Naive thymus-derived CD4-positive, alpha-beta T cell (primary cell): ENCODE measurements at regions not wholly inside any gene's neighbourhood (a gene's known extent, or its start where the extent isn't known, plus 50 kb on each side); places are given as distances from the start of the nearest gene placed in this dataset.
A peak's percentile ranks its signal among the peaks of the same experiment; 100 is the strongest.

ENCODE experiments used
- ATAC-seq: fragments of 150-1000 bp; cut with Tn5 transposase; 2 replicates; pipeline ENCODE4 v1.10.0; 2021; ENCODE audit warnings: mild to moderate bottlenecking, moderate library complexity
- CTCF ChIA-PET: fragments of 350-600 bp; sonication (Branson Sonifier 250); formaldehyde crosslinking; loops from one replicate; lab custom pipeline; 2021; ENCODE audit warnings: antibody characterized with exemption; lab: Charles Lee
- POLR2A ChIA-PET: fragments of 350-600 bp; sonication (Branson Sonifier 250); formaldehyde crosslinking; loops from one replicate; lab custom pipeline; 2021; ENCODE audit warnings: antibody characterized with exemption, inconsistent platforms; lab: Charles Lee
- DNase-seq, 9 donors: peaks; one replicate each; pipeline versions ENCODE4 v3.0.0 to v3.0.0-alpha.2; 2020 to 2022; ENCODE audit warnings: mixed read lengths in 1 of 9
- H3K27ac ChIP-seq: one replicate; pipeline ENCODE4 v1.7.0; 2013; ENCODE audit warnings: mild to moderate bottlenecking, low read depth, low read length, moderate library complexity
- H3K27me3 ChIP-seq, 2 donors: one replicate each; pipeline ENCODE4 v1.7.0; 2013; ENCODE audit warnings: low read length in 2 of 2, mild to moderate bottlenecking in 2 of 2, moderate library complexity in 2 of 2; ENCODE audit not compliant: control insufficient read depth in 2 of 2, insufficient read depth in 2 of 2
- H3K36me3 ChIP-seq, 3 experiments: 1 replicate in 2 of 3; 2 replicates in 1 of 3; pipeline ENCODE4 v1.7.0; 2013; ENCODE audit warnings: low read length in 3 of 3, mild to moderate bottlenecking in 3 of 3, moderate library complexity in 1 of 3; ENCODE audit not compliant: insufficient read depth in 3 of 3, control insufficient read depth in 2 of 3
- H3K4me1 ChIP-seq, 2 donors: one replicate each; pipeline ENCODE4 v1.7.0; 2013; ENCODE audit warnings: low read length in 2 of 2, mild to moderate bottlenecking in 2 of 2, moderate library complexity in 1 of 2; ENCODE audit not compliant: control insufficient read depth in 2 of 2, insufficient read depth in 2 of 2
- H3K4me3 ChIP-seq: 2 replicates; pipeline ENCODE4 v1.7.0; 2013; ENCODE audit warnings: mild to moderate bottlenecking, low read length
- H3K9me3 ChIP-seq, 3 experiments: 1 replicate in 2 of 3; 2 replicates in 1 of 3; pipeline ENCODE4 v1.7.0; 2013; ENCODE audit warnings: low read length in 3 of 3; ENCODE audit not compliant: control insufficient read depth in 2 of 3
- H3K27ac Mint-ChIP-seq, 9 donors: one replicate each; pipeline ENCODE4 v1.8.0; 2020 to 2022; ENCODE audit warnings: mixed read lengths in 9 of 9, mild to moderate bottlenecking in 8 of 9, moderate library complexity in 5 of 9, inconsistent platforms in 2 of 9
- H3K27me3 Mint-ChIP-seq, 5 donors: one replicate each; pipeline ENCODE4 v1.8.0; 2021 to 2022; ENCODE audit warnings: mixed read lengths in 5 of 5, mild to moderate bottlenecking in 1 of 5
- H3K36me3 Mint-ChIP-seq, 5 donors: one replicate each; pipeline ENCODE4 v1.8.0; 2020 to 2022; ENCODE audit warnings: mixed read lengths in 5 of 5, mild to moderate bottlenecking in 3 of 5, inconsistent platforms in 1 of 5
- H3K4me1 Mint-ChIP-seq, 7 donors: one replicate each; pipeline ENCODE4 v1.8.0; 2020 to 2022; ENCODE audit warnings: mixed read lengths in 7 of 7, mild to moderate bottlenecking in 3 of 7, inconsistent platforms in 1 of 7
- H3K4me3 Mint-ChIP-seq, 10 donors: one replicate each; pipeline ENCODE4 v1.8.0; 2020 to 2022; ENCODE audit warnings: mild to moderate bottlenecking in 10 of 10, mixed read lengths in 10 of 10, moderate library complexity in 6 of 10, inconsistent platforms in 2 of 10
- H3K9me3 Mint-ChIP-seq, 11 donors: one replicate each; pipeline ENCODE4 v1.8.0; 2020 to 2022; ENCODE audit warnings: mixed read lengths in 11 of 11, mild to moderate bottlenecking in 4 of 11, inconsistent platforms in 1 of 11, moderate library complexity in 1 of 11
- intact Hi-C, 2 donors: fragments of 100-400 bp; cut with micrococcal nuclease; formaldehyde crosslinking; loops; one replicate each; pipeline ENCODE4 v1.15.1; 2023

DNA sequence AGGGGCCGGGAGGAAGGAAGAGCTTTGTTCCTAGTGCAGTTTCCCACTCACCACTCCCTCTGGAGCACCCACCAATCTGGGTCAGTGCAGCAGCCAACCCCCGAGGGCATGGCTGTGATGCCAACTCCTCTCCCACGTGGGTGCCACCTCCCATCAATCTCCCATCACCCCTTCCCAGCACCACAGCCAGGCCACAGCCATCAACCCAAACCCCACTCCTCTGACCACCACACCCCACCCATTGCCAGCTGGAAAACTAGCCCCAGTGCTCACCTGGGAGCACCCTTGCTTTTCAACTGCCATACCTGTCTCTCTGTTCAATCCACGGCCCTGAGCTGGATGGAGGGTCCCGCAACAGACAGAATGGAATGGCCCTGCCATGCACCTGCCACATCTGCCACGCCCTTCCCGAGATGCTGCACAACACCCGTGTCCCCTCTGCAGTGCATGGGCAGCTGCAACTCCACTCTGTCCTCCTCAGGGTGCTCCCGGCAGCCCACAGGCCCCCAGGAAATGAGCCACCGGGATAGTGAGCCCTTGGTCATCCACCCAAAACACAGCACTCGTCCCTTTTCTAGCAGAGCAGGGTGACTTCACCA lies 112.4 kb upstream of the ID2 start:
- Histone ChIP-seq H3K36me3 (no peaks in the 10 kb centered on the region), H3K4me1 (no peaks in the 10 kb centered on the region), H3K4me3 (no peak overlapping the region), H3K9me3 (no peaks in the 10 kb centered on the region), H3K27me3 (no peaks in the 10 kb centered on the region), H3K27ac (no peak overlapping the region)
- ChIA-PET POLR2A (no interaction called here), CTCF (no interaction called here)
- peaks cover 0 to 1% (median 0%) of the 10 kb centered on the region in 5 donors for H3K27me3 Mint-ChIP-seq
- no peaks in the 10 kb centered on the region for H3K36me3 Mint-ChIP-seq
- H3K9me3 Mint-ChIP-seq, result no peaks in the 10 kb centered on the region
- H3K4me1 Mint-ChIP-seq, result peaks cover 0 to 9% (median 4%) of the 10 kb centered on the region in 7 donors
- intact Hi-C loops, result no loop called here
- no peak overlapping the region for H3K27ac Mint-ChIP-seq
- DNase-seq, result peak in 1 of 9 donors; percentile 19
- ATAC-seq, result no peak
- H3K4me3 Mint-ChIP-seq, result no peak overlapping the region

DNA sequence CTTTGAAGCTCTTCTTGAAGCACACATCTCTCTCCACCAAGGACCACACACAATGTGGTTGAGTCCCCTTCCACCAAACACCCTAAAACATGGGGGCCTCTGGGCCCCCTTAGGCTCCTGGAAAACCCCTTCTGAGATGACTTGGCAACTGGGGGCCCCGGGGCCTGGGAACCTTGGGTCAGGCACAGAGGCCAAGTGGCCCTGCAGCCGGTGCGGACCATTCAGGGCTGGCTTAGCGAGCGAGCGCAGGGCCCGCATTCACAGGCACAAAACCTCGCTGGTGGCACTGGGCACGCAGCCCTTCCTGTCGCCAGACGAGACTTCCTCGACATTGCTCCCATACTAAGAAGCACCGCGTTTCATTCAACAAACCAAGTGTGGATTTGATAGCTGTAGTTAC lies 111.2 kb upstream of the ID2 start:
- no peaks in the 10 kb centered on the region for H3K36me3 ChIP-seq
- no peaks in the 10 kb centered on the region for H3K9me3 Mint-ChIP-seq
- ATAC-seq (no peak), DNase-seq (peak in 1 of 9 donors; percentile 7)
- H3K27ac Mint-ChIP-seq, result no peak overlapping the region
- no peak overlapping the region for H3K4me3 Mint-ChIP-seq
- no peaks in the 10 kb centered on the region for H3K9me3 ChIP-seq
- POLR2A ChIA-PET, result no interaction called here
- no peaks in the 10 kb centered on the region for H3K36me3 Mint-ChIP-seq
- H3K4me1 Mint-ChIP-seq, result peaks cover 10 to 17% (median 15%) of the 10 kb centered on the region in 7 donors
- peaks cover 6 to 8% of the 10 kb centered on the region in 2 donors for H3K4me1 ChIP-seq
- intact Hi-C loops, result no loop called here
- no peaks in the 10 kb centered on the region for H3K27me3 ChIP-seq
- H3K27me3 Mint-ChIP-seq, result peaks cover 0 to 4% (median 1%) of the 10 kb centered on the region in 5 donors
- CTCF ChIA-PET, result no interaction called here
- H3K27ac ChIP-seq, result no peak overlapping the region
- H3K4me3 ChIP-seq, result no peak overlapping the region

DNA sequence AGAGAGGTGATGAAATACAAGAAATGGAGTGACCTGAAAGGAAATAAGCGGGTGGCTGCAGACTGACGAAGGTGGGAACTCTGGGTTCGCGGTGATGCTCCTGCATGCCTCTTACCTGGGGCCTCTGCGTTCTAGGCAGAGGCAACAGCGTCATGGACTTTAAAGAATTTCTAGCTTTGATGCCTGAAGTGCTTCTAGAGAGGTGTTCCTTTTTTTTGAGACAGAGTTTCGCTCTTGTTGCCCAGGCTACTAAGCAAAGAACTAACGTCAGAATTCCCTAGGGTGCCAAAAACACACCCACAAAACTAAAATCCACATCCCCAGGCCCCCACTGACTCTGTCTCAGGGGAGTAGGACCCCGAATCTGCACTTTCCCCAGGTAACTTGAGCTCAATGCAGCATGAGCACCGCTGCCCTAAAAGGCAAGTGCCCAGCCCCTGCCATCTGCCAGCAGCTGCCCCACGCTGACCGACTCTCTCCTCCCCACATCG lies 110.5 kb upstream of the ID2 start:
- Histone ChIP-seq H3K36me3 (no peaks in the 10 kb centered on the region), H3K27ac (no peak overlapping the region), H3K27me3 (no peaks in the 10 kb centered on the region), H3K4me3 (no peak overlapping the region), H3K4me1 (peaks cover 13 to 15% of the 10 kb centered on the region in 2 donors), H3K9me3 (no peaks in the 10 kb centered on the region)
- POLR2A ChIA-PET, result no interaction called here
- H3K27ac Mint-ChIP-seq, result no peak overlapping the region
- H3K9me3 Mint-ChIP-seq, result no peaks in the 10 kb centered on the region
- CTCF ChIA-PET, result no interaction called here
- H3K4me3 Mint-ChIP-seq, result no peak overlapping the region
- no peaks in the 10 kb centered on the region for H3K36me3 Mint-ChIP-seq
- ATAC-seq, result no peak
- peak in 1 of 9 donors; percentile 15 for DNase-seq
- peaks cover 0 to 9% (median 5%) of the 10 kb centered on the region in 5 donors for H3K27me3 Mint-ChIP-seq
- H3K4me1 Mint-ChIP-seq, result peaks cover 15 to 24% (median 22%) of the 10 kb centered on the region in 7 donors
- intact Hi-C loops, result no loop called here

DNA sequence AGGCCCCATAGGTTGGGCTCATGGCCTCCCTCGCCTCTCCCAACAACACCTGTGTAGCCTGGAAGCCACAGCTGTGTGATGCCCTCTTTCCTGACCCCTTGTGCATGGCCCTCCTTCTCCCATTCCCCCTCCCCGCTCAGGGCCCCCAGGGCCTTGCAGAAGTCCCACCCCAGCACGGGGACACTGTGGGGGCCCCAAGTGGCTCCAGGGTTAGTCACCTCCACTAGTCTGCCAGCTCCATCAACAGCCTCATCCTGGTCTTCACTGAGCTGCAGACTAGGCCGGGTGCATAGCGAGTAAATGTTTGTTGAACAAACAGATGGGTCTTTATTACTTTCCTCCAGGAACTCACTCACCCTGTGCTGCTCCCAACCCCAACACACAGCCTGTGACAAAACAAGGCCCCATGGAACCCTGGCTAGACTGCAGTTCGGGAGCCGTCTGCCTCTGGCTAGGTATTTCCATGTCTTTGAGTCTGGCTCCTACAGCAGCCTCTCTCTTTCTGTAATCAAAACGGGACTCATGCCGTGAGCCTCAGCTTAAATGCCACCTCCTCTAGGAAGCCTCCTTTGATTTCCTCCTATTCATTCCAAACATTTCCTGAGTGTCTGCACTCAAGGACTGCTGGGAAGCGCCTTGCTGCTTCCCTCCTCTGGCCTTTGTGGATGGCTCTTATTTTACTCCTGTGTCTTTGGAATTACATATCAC lies 109.9 kb upstream of the ID2 start:
- no peaks in the 10 kb centered on the region for H3K36me3 Mint-ChIP-seq
- Histone ChIP-seq H3K9me3 (no peaks in the 10 kb centered on the region), H3K27me3 (no peaks in the 10 kb centered on the region), H3K27ac (no peak overlapping the region), H3K4me3 (no peak overlapping the region), H3K4me1 (peaks cover 19 to 21% of the 10 kb centered on the region in 2 donors), H3K36me3 (no peaks in the 10 kb centered on the region)
- DNase-seq, result peak in 1 of 9 donors; percentile 15
- ATAC-seq, result no peak
- peaks cover 21 to 30% (median 28%) of the 10 kb centered on the region in 7 donors for H3K4me1 Mint-ChIP-seq
- H3K27me3 Mint-ChIP-seq, result peaks cover 0 to 15% (median 9%) of the 10 kb centered on the region in 5 donors
- CTCF ChIA-PET, result no interaction called here
- POLR2A ChIA-PET, result no interaction called here
- H3K4me3 Mint-ChIP-seq, result no peak overlapping the region
- H3K27ac Mint-ChIP-seq, result no peak overlapping the region
- H3K9me3 Mint-ChIP-seq, result no peaks in the 10 kb centered on the region
- intact Hi-C loops, result no loop called here

DNA sequence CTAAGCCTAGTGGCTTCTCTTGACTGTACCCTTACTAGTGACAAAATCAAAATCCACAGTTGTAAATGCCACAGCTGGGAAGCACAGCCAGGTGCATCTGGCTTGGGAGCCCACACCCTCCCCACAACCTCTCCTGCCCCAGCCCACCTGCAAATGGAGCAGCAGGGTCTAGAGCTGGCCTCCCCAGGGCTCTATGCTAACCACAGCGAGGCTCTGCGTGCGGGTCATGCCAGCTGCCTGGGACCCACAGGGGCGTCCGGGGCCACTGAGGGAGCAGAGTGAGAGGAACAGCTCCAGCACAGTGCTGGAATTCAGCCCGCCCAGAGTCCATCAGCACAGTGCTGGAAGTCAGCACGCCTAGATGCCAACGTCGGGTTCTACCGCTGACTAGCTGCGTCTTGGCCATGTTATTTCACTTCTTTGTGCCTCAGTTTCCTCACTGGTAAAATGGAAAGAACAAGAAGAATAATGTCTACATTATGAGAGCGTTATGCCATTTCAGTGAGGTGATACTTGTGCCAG lies 109.1 kb upstream of the ID2 start:
- no peak for ATAC-seq
- ChIA-PET POLR2A (no interaction called here), CTCF (no interaction called here)
- Mint-ChIP-seq H3K4me3 (no peak overlapping the region), H3K4me1 (peaks cover 27 to 34% (median 31%) of the 10 kb centered on the region in 7 donors), H3K27ac (peak overlapping the region in 1 of 9 donors; percentile 70), H3K36me3 (no peaks in the 10 kb centered on the region), H3K9me3 (no peaks in the 10 kb centered on the region), H3K27me3 (peaks cover 0 to 18% (median 9%) of the 10 kb centered on the region in 5 donors)
- DNase-seq, result peak in 1 of 9 donors; percentile 14
- H3K4me3 ChIP-seq, result no peak overlapping the region
- no peak overlapping the region for H3K27ac ChIP-seq
- H3K4me1 ChIP-seq, result peaks cover 20 to 23% of the 10 kb centered on the region in 2 donors
- H3K36me3 ChIP-seq, result no peaks in the 10 kb centered on the region
- intact Hi-C loops, result no loop called here
- H3K27me3 ChIP-seq, result no peaks in the 10 kb centered on the region
- H3K9me3 ChIP-seq, result no peaks in the 10 kb centered on the region

DNA sequence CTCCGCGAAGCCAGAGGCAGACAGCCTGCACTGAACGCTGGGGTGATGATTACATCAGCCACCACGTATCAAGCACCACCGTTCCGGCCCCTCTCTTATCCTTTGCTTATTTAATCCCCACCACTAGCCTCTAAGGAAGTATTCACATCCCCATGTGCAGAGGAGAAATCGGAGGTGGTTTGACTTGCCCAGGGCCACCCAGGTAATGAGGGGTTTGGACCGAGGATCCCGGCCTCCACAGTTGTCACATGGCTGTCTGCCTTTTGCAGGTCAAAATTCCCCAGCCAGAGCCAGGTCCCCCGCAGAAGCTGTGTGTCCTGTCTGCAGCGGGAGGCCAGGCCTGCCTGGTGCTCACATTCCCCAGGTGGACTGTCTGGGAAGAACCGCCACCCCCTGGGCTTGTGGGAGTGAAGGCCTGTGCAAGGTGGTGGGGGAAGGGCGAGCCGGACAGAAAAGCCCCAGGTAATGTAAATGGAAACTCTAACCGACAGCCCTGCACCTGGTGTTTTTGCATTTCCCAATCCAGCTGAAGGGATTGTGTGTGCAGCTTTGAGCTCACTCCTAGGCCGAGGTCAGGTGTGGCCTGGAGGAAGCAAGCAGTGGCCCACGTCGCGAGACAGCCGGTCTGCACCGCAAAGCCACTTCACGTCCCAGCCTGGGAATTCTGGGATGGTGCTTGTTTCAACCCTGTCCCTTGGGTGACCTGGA lies 108.5 kb upstream of the ID2 start:
- no peaks in the 10 kb centered on the region for H3K36me3 ChIP-seq
- peaks cover 0 to 18% (median 9%) of the 10 kb centered on the region in 5 donors for H3K27me3 Mint-ChIP-seq

More for the DNA sequence above, 108.5 kb upstream of the ID2 start:
- ChIA-PET CTCF (no interaction called here), POLR2A (no interaction called here)
- ATAC-seq, result no peak
- Mint-ChIP-seq H3K9me3 (no peaks in the 10 kb centered on the region), H3K4me3 (no peak overlapping the region), H3K36me3 (no peaks in the 10 kb centered on the region), H3K4me1 (peaks cover 27 to 34% (median 33%) of the 10 kb centered on the region in 7 donors), H3K27ac (peak overlapping the region in 1 of 9 donors; percentile 70)
- H3K27ac ChIP-seq, result no peak overlapping the region
- peaks cover 20 to 23% of the 10 kb centered on the region in 2 donors for H3K4me1 ChIP-seq
- no peak overlapping the region for H3K4me3 ChIP-seq
- intact Hi-C loops, result no loop called here
- DNase-seq, result peak in 1 of 9 donors; percentile 19
- H3K9me3 ChIP-seq, result no peaks in the 10 kb centered on the region
- H3K27me3 ChIP-seq, result no peaks in the 10 kb centered on the region
